ENCODE measurements at regions not wholly inside any gene's neighbourhood (a gene's known extent, or its start where the extent isn't known, plus 50 kb on each side); places are given as distances from the start of the nearest gene placed in this dataset.

- TF ChIP-seq CTCF (IDR thresholded peaks at IDR 0.05; ENCODE audit: borderline replicate concordance, extremely low read depth, low read length, poor library complexity, severe bottlenecking), result no peak
- no peak for TF ChIP-seq EZH2 (IDR thresholded peaks at IDR 0.05; ENCODE audit: borderline replicate concordance, low read depth, low read length, severe bottlenecking)
Measured at GRCh38 chr7:25759286-25759685, 392.7 kb upstream of the NFE2L3 start.
